ENCODE measurements at regions not wholly inside any gene's neighbourhood (a gene's known extent, or its start where the extent isn't known, plus 50 kb on each side); places are given as distances from the start of the nearest gene placed in this dataset.

DNA sequence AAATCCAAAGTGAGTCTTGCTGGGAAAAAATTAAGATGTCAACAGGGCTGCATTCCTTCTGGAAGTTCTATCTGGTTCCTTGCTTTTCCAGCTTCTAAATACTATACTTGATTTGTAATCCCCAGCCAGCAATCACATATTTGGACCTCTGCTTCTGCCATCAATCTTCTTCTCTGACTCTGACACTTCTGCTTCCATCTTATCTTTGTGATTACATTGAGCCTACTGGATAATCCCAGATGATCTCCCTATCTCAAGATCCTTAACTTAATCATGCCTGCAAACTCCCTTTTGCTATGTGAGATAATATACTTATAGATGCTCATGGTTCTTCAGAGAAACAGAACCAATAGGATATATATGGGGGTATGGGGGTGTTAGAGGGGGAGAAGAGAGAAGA is 49.9 kb upstream of the ZDHHC17 start:
- no peaks in the 10 kb centered on the region for H3K27me3 ChIP-seq

More for the DNA sequence above, 49.9 kb upstream of the ZDHHC17 start:
- H3K36me3 ChIP-seq: no peaks in the 10 kb centered on the region
- H3K9me3 ChIP-seq: no peaks in the 10 kb centered on the region
- no peak overlapping the region for H3K4me3 ChIP-seq
- no peak for DNase-seq (ENCODE audit: low spot score in 2 of 2)
- no peak overlapping the region for H3K27ac ChIP-seq
- TF ChIP-seq POLR2A (IDR thresholded peaks at IDR 0.05): no peak
- H3K4me1 ChIP-seq: no peaks in the 10 kb centered on the region
